ENCODE measurements at regions not wholly inside any gene's neighbourhood (a gene's known extent, or its start where the extent isn't known, plus 50 kb on each side); places are given as distances from the start of the nearest gene placed in this dataset.
"Not testable (repeated sequence)": the region's sequence is repeated elsewhere in the genome, so short reads cannot be mapped to it uniquely, and the experiment has no call there.

DNA sequence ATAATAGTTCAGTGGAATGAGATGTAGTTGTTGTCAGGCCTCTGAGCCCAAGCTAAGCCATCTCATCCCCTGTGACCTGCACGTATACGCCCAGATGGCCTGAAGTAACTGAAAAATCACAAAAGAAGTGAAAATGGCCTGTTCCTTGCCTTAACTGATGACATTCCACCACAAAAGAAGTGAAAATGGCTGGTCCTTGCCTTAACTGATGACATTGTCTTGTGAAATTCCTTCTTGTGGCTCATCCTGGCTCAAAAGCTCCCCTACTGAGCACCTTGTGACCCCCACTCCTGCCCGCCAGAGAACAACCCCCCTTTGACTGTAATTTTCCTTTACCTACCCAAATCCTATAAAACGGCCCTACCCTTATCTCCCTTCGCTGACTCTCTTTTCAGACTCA is 361.4 kb upstream of the ARRDC3 start:
- DNase-seq: not testable (repeated sequence)

DNA sequence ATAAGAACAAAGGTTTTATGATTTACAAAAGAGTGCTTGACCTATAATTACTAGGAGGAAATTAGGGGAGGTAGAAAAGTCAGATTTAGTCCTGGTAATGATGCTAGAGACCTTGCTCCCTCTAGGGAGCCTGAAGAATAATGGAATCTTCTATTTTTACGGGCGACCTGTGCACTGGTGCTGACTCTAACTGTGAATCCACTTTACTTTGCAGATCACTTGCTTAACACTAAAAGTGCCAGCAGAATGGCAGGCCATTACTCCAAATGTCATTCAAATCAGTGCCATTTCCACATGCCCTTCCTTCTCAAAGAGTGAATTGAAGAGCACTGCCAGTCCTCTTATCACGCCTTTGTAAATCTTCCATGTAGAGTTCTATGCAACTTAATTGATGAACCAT is 359.4 kb upstream of the ARRDC3 start:
- DNase-seq: no peak

DNA sequence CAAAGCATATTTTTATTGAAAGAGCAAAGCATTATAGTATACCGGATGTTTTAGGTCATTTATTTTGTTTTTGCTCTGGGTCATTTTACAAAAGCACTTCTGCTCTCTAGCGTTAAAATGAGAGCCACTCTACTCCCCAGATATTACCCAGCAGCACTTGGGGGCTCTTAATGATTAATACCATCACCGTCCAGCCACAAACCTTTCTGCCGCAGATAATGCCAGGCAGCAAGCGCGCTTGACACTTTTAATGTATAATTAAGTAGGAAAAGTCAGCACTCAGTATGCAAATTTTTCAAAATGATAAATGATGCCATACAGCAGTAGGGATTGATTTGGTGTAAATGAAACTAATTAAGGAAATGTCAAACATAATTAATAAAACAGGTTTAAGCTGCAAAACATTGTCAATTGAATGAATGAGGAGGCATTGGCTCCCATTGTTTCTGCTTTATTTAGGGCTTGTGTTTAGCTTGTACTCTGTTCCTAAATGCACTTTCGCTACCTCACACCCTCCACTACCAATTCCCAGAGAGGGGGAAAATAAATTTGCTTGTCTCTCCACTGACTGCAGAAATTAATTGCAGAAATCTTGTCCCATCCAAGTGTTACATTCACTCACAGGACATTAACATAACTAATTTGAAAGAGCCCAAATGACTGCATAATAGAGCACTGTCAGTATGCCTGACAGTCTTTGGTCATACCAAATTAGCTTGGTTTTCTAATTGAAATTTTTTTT is 358.8 kb upstream of the ARRDC3 start:
- DNase-seq: no peak

DNA sequence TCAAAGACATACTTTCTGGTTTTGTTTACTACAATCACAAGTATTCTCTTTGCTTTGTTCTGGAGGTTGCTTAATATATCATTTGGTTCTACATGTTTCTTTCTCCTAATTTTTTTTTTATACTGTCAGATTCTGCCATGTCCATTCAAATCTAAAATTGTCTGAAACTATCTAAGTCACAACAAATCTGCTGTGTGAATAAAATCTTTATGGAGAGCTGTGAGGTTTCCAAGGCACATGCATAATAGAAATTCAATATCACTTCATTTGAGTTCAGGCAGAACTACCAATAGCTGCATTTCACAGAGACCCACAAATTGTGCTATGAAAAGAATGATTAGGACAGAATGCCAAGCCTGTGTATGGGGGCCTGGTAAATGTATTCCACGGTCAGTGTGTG is 346.9 kb upstream of the ARRDC3 start:
- DNase-seq: no peak

DNA sequence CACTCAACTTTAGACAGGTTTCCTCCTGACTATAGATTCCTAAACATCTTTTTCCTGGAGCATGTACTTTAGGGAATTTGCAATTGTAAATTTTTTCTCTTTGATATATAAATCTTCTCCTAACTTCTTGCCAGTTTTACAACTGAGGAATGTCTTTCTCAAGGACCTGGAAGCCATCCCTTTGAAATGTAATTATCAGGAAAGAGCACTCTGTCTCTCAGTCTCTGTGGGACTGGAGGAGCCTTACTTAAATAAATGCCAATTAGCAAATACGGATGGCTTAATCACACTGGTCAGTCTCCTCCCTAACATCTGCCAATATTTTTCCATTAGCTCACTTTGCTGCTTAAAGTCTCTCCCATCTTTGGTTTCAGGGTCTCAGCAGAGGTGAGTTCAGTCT is 344.3 kb upstream of the ARRDC3 start:
- no peak for DNase-seq

DNA sequence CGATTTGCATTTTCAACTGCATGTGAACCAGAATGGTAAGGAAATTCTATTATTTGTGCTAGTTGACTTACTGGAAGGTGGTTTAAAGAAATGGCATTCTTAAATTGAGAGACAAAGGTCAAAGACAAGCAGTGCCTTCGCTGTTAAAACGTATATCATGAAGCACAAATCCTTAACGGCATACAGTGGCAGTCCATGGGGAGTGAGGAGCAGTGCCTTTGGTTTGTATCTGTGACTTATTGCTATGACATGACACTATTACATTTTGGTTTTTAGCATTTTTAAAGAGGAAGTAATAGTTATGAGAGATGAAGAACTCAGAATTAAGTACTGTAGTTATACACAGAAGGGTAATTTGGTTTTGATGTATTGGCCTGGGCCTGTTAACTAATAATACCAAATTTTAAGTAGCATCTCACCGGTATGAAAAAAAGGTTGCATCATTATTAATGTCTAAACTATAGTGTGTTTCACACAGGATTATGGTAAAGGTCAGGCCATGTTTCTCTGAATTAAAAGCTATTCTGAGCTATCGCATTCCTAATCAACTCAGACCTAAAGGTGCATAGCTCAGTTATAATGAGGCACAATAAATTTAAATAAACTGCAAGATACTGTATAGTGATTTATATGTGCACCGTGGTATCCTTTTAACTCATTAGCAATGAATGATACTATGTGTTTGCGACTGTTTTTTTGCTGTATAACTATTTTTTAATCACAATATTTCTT is 339.8 kb upstream of the ARRDC3 start:
- DNase-seq: no peak

DNA sequence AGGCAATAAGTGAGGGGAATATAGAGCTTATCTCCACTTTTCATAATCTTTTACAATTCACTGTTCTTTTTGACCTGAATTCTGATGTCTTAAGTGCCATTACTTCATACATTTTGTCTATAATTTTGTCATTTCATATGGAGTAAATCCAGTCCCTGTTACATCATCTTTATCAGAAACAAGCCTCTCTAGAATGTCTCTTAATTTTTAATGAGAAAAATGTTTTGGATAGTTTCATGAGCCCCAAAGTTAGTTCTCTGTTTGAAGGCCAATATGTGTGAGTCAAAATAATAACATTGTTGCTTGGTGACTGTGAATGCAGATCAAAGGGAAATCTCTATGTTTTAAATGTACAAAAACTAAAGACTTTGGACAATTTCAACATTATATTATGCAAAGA is 329.6 kb upstream of the ARRDC3 start:
- no peak for DNase-seq

DNA sequence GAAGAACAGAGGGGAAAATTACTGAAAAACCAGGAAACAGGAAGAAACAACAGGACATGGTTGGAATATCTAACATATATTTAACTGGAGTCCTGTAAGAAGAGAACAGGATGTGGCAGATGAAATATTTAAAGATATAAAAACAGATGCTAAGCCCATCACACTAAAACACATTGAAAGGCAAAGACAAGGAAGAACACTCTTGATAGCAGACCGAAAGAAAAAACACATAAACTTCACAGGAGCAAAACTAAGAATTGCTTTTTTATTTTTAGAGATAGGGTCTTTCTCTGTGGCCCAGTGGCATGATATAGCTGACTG is 324.4 kb upstream of the ARRDC3 start:
- DNase-seq: no peak

DNA sequence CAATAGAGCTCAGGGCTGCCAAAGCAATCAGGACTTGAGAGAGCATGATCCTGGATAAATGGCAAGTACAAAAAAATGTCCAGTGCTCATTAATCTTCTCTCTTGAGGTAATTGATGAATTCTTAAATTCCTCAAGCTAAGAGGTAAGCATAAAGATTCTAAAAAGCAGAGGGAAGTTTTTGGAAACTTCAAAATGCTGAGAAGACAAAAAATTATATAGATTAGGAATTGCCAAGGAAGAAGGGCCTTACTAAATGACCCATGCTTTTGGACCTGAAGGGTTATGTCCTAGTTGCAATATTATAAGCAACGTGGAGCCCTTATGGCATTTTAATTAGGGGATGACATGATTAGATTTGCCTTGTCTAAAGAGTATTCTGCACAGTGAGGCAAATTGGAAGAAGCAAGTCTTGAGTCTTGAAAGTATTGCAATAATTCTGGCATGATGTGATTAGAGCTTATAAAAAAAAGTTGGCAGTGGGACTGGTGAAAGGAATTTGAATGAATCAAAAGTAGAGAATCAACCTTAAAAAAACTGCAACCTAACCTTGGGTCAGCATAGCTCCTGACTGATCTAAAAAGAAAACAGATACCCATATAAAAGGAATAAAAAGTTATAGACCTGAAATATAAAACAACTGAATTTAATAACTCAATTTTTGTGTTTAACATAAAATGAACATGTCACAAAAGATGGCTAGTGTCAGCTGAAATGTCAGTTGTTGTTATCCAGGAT is 323.8 kb upstream of the ARRDC3 start:
- DNase-seq: no peak

DNA sequence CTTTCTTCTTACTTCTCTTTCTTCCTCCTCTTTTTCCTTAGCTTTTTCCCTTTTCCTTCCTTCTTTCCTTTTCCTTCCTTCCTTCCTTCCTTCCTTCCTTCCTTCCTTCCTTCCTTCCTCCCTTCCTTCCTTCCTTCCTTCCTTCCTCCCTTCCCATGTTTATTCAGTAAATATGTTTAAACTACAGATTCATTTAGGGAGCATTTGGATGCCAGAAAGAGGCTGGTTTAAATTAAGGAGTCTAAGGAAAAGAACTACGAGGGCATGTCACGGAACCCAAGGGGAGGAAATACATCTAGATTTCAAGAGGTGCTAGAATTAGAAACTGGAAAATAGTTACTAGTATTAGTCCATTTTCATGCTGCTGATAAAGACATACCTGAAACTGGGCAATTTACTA is 320.0 kb upstream of the ARRDC3 start:
- DNase-seq: no peak

DNA sequence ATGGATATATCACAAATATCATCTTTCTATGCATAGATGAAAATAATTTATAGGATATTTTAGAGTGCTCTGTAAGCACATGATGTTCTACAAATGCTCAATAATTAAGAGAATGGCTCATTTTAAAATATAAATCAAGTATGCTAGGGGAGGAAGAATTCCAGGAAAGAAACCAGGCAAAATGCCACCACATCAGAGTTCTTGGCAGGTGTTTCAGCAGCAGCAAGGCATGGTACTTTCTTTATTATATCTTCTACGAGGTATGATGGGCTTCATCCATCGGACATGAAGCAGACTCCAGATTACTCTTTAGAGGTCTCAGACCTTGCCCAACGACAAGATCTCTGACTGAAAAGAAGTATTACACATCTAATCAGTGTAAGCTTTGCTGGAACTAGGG is 316.3 kb upstream of the ARRDC3 start:
- DNase-seq: no peak

DNA sequence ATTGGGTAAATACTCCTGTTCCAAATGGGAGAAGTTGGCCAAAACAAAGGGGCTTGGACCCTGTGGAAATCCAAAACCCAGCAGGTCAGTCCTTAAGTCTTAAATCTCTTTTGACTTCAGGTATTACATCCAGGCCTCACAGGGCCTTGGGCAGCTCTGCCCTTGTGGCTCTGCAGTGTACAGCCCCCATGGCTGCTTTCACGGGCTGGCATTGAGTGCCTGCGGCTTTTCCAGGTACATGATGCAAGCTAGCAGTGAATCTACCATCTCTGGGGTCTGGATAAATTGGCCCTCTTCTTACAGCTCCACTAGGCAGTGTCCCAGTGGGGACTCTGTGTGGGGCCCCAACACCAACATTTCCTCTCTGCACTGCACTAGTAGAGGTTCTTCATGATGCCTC is 308.5 kb upstream of the ARRDC3 start:
- no peak for DNase-seq

DNA sequence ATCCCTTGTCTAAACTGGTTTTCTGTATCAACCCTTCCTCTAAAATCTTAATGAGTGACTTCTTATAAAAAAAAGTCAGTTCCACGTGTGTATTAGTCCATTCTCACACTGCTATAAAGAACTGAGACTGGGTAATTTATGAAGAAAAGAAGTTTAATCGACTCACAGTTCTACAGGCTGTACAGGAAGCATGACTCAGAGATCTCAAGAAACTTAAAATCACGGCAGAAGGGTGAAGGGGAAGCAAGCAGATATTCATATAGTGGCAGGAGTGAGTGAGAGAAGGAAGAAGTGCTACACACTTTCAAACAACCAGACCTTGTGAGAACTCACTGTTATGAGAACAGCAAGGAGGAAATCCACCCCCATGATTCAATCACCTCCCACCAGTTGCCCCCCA is 307.8 kb upstream of the ARRDC3 start:
- no peak for DNase-seq

DNA sequence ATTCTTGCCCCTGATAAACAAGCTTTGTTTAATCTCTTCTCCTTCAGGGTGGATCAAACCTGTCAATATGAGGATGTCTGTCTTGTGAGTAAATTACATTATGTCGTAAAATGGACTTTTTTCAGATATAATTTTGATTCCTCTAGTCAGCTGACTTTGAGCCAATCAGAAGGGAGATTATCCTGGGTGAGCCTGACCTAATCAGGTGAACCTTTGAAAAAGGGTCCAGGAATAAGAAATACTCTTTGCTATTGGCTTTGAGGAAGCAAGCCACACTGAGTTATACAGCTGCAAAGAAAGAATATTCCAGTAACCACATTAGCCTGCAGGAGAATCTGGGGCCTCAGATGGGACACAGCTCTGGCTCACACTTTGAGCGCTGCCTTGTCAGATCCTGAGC is 304.3 kb upstream of the ARRDC3 start:
- no peak for DNase-seq

DNA sequence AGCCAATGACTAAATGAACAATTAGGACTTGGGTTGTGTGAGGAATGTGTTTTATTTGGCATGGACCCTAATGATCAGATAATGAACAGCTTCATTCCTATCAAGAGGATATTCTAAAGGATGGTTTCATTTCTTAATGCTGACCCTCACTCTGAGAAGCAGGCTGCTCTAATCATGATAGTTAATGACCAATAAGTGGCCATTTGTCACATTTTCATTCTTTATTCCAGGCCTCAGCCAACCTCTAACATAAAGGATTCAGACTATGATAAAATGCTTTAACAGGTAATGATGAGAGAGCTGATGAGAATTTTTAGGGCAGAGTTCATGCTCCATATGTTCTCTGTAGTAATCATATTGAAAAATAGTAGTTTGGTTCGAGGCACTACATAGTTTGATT is 301.5 kb upstream of the ARRDC3 start:
- DNase-seq: no peak

DNA sequence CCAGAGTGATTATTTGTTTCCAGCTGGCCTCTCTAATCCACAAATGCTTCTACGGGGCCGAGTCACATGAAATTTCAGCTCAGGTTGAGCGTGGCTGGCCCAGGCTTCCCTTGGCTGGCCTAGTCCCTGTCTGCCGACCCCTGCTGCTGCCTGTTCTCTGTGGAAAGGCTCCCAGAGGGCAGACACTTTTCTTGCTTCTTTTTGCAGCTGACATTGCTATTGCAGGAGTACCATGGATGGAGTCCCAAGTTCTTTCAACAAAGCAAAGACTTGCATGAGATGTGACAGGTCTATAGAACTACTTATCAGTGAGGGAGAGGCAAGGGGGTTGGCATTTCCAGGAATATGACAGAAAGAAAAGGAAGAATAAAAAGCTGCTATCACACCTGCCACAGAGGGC is 287.4 kb upstream of the ARRDC3 start:
- DNase-seq: no peak

DNA sequence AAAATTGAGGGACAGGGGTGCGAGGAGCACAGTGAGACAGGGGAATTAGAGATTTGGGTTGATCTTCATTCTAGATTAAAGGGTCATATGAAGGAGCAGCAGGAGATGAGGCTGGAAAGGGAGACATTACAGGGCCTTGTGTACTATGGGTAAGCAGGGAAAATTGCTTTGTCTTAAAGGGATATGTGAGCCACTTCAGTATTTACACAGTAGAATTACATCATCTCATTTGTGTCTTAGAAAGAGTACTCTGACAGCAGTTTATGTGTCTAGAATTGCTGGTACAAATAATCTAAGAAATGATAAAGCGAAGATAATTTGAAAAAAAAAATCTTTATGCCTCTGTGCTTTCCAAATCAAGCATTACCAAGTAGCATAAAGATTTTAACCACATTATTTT is 287.0 kb upstream of the ARRDC3 start:
- no peak for DNase-seq

DNA sequence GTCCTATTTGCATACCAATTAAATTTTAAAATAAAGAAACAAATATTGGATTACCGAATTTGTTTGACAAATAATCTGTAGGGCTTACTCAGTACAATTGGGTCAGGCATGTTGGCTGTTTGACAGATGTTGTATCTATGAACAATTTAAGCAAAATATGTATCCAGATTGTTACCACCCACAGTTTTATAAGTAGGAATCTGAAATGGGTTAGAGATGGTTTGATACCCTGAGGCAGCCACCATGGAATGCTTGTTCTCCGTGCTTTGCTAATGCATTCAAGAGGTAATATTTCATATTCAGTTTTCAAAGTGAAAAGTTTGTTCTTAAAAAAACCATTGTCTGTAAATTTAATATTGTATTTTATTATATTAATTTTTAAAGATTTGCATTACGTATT is 285.1 kb upstream of the ARRDC3 start:
- no peak for DNase-seq

DNA sequence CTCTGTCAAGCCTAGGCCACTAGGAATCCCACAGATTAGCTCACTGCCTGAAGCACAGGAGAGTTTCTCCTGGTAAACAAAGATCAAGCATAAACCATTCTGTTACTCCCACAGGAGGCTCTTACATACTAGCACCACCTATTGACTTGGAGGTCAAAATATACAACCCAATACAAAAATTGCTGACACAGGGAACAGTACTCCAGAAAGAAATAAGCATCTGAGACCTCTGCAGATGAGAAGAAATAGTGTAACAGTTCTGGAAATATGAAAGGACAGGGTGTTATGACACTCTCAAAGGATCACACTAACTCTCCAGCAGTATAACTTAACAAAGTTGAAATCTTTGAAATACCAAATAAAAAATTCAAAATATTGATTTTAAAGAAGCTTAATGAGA is 269.6 kb upstream of the ARRDC3 start:
- DNase-seq: no peak

DNA sequence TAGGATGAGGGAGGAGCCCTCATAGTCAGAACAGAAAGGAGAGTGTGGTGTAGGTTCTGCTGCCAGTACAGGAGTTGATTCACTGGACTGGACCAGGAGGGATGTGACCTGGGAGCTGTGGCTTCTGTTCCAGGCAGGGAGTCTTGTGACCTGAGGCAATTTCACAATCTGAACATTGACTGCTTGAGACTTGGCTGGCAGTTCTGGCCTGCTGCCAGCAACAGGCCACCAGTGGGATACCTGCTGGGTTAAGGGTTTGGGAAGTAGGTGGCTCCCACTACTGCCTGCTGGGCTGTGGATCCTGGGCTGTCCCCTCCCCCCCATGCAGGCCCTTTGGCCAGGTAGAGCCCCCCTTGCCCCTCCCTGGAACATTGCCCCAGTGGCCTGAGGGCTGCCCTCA is 268.6 kb upstream of the ARRDC3 start:
- DNase-seq: no peak

DNA sequence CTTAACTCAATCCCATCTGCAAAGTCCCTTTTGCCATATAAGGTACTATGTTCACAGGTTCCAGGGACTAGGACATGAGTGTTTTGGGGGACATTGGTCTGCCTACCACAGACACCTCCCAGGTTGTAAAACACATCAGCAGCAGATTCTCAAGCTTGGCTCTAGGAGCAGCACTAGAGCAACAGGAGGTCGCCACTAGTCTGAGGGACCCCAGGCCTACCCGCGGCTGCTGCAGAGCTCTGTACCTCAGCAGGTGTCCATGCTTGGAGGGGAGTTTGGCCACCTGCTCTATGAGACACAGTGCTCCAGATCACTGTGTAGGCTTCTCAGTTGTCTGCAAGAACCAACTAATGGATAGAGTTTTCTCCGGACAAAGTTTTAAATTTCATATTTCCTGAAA is 262.2 kb upstream of the ARRDC3 start:
- DNase-seq: no peak

DNA sequence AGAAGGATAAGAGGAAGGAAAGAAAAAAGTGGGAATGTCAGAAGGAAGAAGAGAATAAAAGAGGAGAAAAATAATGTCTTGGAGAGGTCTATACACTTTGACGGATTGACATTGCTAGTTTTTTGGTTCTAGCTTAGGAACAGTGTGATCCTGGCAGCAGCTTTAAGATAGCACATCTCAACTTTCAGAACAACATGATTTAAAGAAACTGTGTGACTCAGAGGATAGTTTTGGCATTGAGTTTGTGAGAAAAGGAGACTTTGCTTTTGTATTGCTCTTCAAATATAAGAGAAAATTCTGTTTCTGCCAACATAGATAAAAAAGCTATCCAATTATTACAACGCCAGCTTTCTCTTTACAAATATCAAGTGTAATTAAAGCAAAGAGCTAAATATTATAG is 260.7 kb upstream of the ARRDC3 start:
- DNase-seq: peak in 1 of 2 donors; percentile 4

DNA sequence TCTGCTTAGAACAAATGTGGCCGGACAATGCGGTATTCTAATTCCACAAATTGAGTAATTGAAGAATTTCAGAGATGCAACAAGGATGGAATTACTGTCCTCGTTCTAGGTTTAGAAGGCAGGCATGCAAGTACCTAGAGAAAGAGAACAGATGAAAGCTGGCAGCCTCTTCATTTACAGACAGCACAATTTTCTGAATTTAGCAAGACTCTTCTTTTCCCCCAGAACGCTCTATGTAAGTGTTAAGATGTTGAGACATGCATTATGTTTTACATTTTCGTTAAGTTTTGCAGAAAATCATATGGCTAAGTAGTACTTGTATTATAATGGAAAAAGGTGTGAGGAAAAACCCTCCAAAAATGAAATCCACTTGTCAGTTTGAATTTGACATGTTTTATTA is 259.5 kb upstream of the ARRDC3 start:
- no peak for DNase-seq

DNA sequence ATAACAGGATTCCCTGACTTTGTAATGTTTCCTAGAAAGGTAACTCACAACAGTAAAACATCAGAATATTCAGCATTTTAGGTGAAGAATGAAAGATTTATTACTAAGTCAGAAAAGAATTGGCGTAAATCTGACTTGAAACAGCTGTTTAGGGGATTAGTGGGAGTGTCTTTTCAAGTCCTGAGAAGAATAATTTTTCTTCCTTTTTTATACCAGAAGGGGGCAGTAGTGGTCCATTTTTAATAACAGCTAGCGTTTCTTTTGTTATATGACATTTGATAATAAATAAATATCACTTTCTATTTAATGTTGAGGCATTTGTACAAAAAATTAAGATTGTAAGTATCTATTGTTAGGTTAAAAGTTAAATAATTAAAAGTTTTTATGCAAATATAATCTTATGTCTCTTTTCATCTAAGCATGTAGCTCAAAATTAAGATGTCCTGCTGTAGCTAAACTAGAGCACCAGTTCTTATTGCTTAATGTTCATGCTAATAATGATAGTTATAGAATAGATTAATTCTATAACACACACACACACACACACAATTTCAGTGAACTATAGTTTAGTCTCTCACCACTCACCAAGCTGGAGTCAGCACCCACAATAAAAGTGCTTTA is 258.7 kb upstream of the ARRDC3 start:
- DNase-seq: peak in 1 of 2 donors; percentile 49

Data from hippocampal formation (tissue), 2 donors.